Testis (tissue), 2 donors: ENCODE measurements at regions not wholly inside any gene's neighbourhood (a gene's known extent, or its start where the extent isn't known, plus 50 kb on each side); places are given as distances from the start of the nearest gene placed in this dataset.

Experiments
- CTCF ChIP-seq, 3 experiments: fragments of 450-650 bp in 2 of 3; fragments of 200-600 bp in 1 of 3; sonication (generic) in 1 of 3; IDR thresholded peaks; one replicate each; pipeline ENCODE4 v1.5.1; 2016 to 2019; ENCODE audit warnings: antibody characterized with exemption in 3 of 3, mild to moderate bottlenecking in 2 of 3, moderate library complexity in 1 of 3
- POLR2A ChIP-seq: fragments of 450-650 bp; IDR thresholded peaks from one replicate; pipeline ENCODE4 v1.6.1; 2017; ENCODE audit warnings: antibody characterized with exemption, mild to moderate bottlenecking, moderate library complexity

GRCh38 chrX:118255921-118256320 lies 90.0 kb upstream of the WDR44 start:
- TF ChIP-seq CTCF (IDR thresholded peaks at IDR 0.05): no peak
- no peak for TF ChIP-seq POLR2A
